ENCODE measurements at regions not wholly inside any gene's neighbourhood (a gene's known extent, or its start where the extent isn't known, plus 50 kb on each side); places are given as distances from the start of the nearest gene placed in this dataset. TPM values are rescaled to one million over a fixed set of nuclear protein-coding genes. Genes with fewer than 3 reads are reported as not detected.

- no peaks in the 10 kb centered on the region for H3K4me1 ChIP-seq (ENCODE audit: control insufficient read depth in 1 of 2, insufficient read depth in 2 of 2, low read length in 2 of 2)
- no peak overlapping the region for H3K4me3 ChIP-seq (replicated peaks in 1 of 3; ENCODE audit: low read depth in 2 of 3, low read length in 3 of 3)
- H3K9me3 ChIP-seq (replicated peaks in 1 of 2; ENCODE audit: control insufficient read depth in 1 of 2, insufficient read depth in 1 of 2, low read length in 2 of 2) = no peaks in the 10 kb centered on the region
- intact Hi-C loops (cut with micrococcal nuclease) = no loop called here
- no peak overlapping the region for H2AFZ ChIP-seq (ENCODE audit: insufficient read depth, low read depth, low read length, poor library complexity, severe bottlenecking)
- no peaks in the 10 kb centered on the region for H4K20me1 ChIP-seq (ENCODE audit: insufficient read depth, low read length)
- H3K27me3 ChIP-seq (ENCODE audit: control insufficient read depth in 2 of 2, insufficient read depth in 2 of 2, low read length in 2 of 2) = no peaks in the 10 kb centered on the region
- H3K36me3 Mint-ChIP-seq = no peaks in the 10 kb centered on the region
- no CpG with 5 or more reads among the region's 2 CpGs for WGBS (ENCODE audit: insufficient coverage)
- H3K36me3 ChIP-seq (replicated peaks in 1 of 2; ENCODE audit: control insufficient read depth in 1 of 2, insufficient read depth in 2 of 2, low read length in 2 of 2) = no peaks in the 10 kb centered on the region
- no peak for TF ChIP-seq CTCF (IDR thresholded peaks at IDR 0.05)
- DNase-seq = no peak
- H3K4me2 ChIP-seq (replicated peaks; ENCODE audit: extremely low read depth, low read length, poor library complexity, severe bottlenecking) = no peak overlapping the region
- peaks cover 0 to 3% (median 1%) of the 10 kb centered on the region in 3 donors for H3K27me3 Mint-ChIP-seq (ENCODE audit: low read depth in 3 of 3)
- H3K4me3 Mint-ChIP-seq = no peak overlapping the region
- no peak overlapping the region for H3K27ac Mint-ChIP-seq
- no peak overlapping the region for H3K27ac ChIP-seq (ENCODE audit: low read depth in 1 of 2, low read length in 2 of 2)
- H3K9me3 Mint-ChIP-seq = no peaks in the 10 kb centered on the region
- no peaks in the 10 kb centered on the region for H3K4me1 Mint-ChIP-seq
- no peaks in the 10 kb centered on the region for H3K79me2 ChIP-seq (ENCODE audit: insufficient read depth, low read length)
- H3K9ac ChIP-seq (ENCODE audit: insufficient read depth, low read length, poor library complexity, severe bottlenecking) = no peak overlapping the region
Measured at GRCh38 chrX:22934640-22935039, 65.1 kb upstream of the DDX53 start.

GRCh38 chrX:22944945-22945344, 54.8 kb upstream of the DDX53 start:
- no peaks in the 10 kb centered on the region for H3K4me1 ChIP-seq (ENCODE audit: control insufficient read depth in 1 of 2, insufficient read depth in 2 of 2, low read length in 2 of 2)
- H3K27me3 ChIP-seq (ENCODE audit: control insufficient read depth in 2 of 2, insufficient read depth in 2 of 2, low read length in 2 of 2) = no peaks in the 10 kb centered on the region
- no CpG with 5 or more reads among the region's 1 CpG for WGBS (ENCODE audit: insufficient coverage)
- intact Hi-C loops (cut with micrococcal nuclease) = no loop called here
- TF ChIP-seq CTCF (IDR thresholded peaks at IDR 0.05) = no peak
- Mint-ChIP-seq H3K9me3 (peaks cover 0 to 3% (median 0%) of the 10 kb centered on the region in 7 donors), H3K27ac (no peak overlapping the region), H3K36me3 (no peaks in the 10 kb centered on the region), H3K4me1 (no peaks in the 10 kb centered on the region), H3K27me3 (ENCODE audit: low read depth in 3 of 3) (peaks cover 0 to 5% (median 3%) of the 10 kb centered on the region in 3 donors), H3K4me3 (no peak overlapping the region)
- no peak overlapping the region for H3K9ac ChIP-seq (ENCODE audit: insufficient read depth, low read length, poor library complexity, severe bottlenecking)
- no peaks in the 10 kb centered on the region for H3K79me2 ChIP-seq (ENCODE audit: insufficient read depth, low read length)
- no peak overlapping the region for H3K4me3 ChIP-seq (replicated peaks in 1 of 3; ENCODE audit: low read depth in 2 of 3, low read length in 3 of 3)
- H3K4me2 ChIP-seq (replicated peaks; ENCODE audit: extremely low read depth, low read length, poor library complexity, severe bottlenecking) = no peak overlapping the region
- H3K27ac ChIP-seq (ENCODE audit: low read depth in 1 of 2, low read length in 2 of 2) = no peak overlapping the region
- H3K9me3 ChIP-seq (replicated peaks in 1 of 2; ENCODE audit: control insufficient read depth in 1 of 2, insufficient read depth in 1 of 2, low read length in 2 of 2) = no peaks in the 10 kb centered on the region
- no peak for DNase-seq
- no peak overlapping the region for H2AFZ ChIP-seq (ENCODE audit: insufficient read depth, low read depth, low read length, poor library complexity, severe bottlenecking)
- no peaks in the 10 kb centered on the region for H3K36me3 ChIP-seq (replicated peaks in 1 of 2; ENCODE audit: control insufficient read depth in 1 of 2, insufficient read depth in 2 of 2, low read length in 2 of 2)
- H4K20me1 ChIP-seq (ENCODE audit: insufficient read depth, low read length) = no peaks in the 10 kb centered on the region

Small RNA genes in the stretch of these regions (small RNA-seq; reads per million reads assigned to genes)
- gene RNU6-266P (ENCODE audit: insufficient read length, low read depth) = not detected
